ENCODE measurements at regions not wholly inside any gene's neighbourhood (a gene's known extent, or its start where the extent isn't known, plus 50 kb on each side); places are given as distances from the start of the nearest gene placed in this dataset.

- Histone ChIP-seq H3K79me2 (no peaks in the 10 kb centered on the region), H3K36me3 (ENCODE audit: control insufficient read depth, insufficient read depth, low read length) (no peaks in the 10 kb centered on the region), H3K9me3 (ENCODE audit: control insufficient read depth, low read length) (no peaks in the 10 kb centered on the region), H3K4me3 (ENCODE audit: low read depth, low read length) (no peak overlapping the region), H3K4me2 (ENCODE audit: low read length) (no peak overlapping the region), H3K27ac (no peak overlapping the region), H3K27me3 (ENCODE audit: control insufficient read depth, insufficient read depth, low read length) (no peaks in the 10 kb centered on the region), H3K9ac (no peak overlapping the region), H2AFZ (no peak overlapping the region), H3K4me1 (no peaks in the 10 kb centered on the region)
- TF ChIP-seq CTCF (IDR thresholded peaks at IDR 0.05) = no peak
Observed at GRCh38 chr2:120930864-120931263, 195.2 kb downstream of the GLI2 start.

DNA sequence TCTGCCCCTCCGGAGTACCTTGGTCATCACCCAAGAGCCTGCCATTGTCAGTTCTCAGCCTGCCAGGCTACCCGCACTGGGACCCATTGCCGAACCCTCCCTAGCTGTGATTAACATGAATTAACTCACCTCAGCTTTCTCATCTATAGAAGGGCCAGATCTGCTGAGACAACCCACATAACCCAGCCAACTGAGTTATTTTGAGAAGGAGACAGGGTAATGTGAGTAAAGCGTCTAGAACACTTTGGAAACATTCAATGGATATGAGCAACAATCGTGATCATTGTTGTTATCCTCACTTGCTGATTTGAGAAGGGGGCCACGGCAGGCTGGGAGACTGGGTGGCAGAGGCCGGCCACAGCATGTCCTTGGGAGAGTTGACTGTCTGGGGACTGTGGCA lies 196.8 kb downstream of the GLI2 start:
- no peak overlapping the region for H3K9ac ChIP-seq
- H3K9me3 ChIP-seq (ENCODE audit: control insufficient read depth, low read length) = no peaks in the 10 kb centered on the region
- no peak overlapping the region for H3K4me2 ChIP-seq (ENCODE audit: low read length)
- no peaks in the 10 kb centered on the region for H3K79me2 ChIP-seq
- H3K27ac ChIP-seq = no peak overlapping the region
- no peaks in the 10 kb centered on the region for H3K27me3 ChIP-seq (ENCODE audit: control insufficient read depth, insufficient read depth, low read length)
- H3K4me3 ChIP-seq (ENCODE audit: low read depth, low read length) = no peak overlapping the region
- no peaks in the 10 kb centered on the region for H3K36me3 ChIP-seq (ENCODE audit: control insufficient read depth, insufficient read depth, low read length)
- TF ChIP-seq CTCF (IDR thresholded peaks at IDR 0.05) = no peak
- no peaks in the 10 kb centered on the region for H3K4me1 ChIP-seq
- H2AFZ ChIP-seq = no peak overlapping the region

GRCh38 chr2:120932881-120933280 lies 197.2 kb downstream of the GLI2 start:
- H3K4me2 ChIP-seq (ENCODE audit: low read length) = no peak overlapping the region
- no peak for TF ChIP-seq CTCF (IDR thresholded peaks at IDR 0.05)
- no peak overlapping the region for H3K4me3 ChIP-seq (ENCODE audit: low read depth, low read length)
- no peaks in the 10 kb centered on the region for H3K79me2 ChIP-seq
- no peaks in the 10 kb centered on the region for H3K36me3 ChIP-seq (ENCODE audit: control insufficient read depth, insufficient read depth, low read length)
- no peaks in the 10 kb centered on the region for H3K27me3 ChIP-seq (ENCODE audit: control insufficient read depth, insufficient read depth, low read length)
- H3K9me3 ChIP-seq (ENCODE audit: control insufficient read depth, low read length) = no peaks in the 10 kb centered on the region
- H3K27ac ChIP-seq = no peak overlapping the region
- H3K4me1 ChIP-seq = no peaks in the 10 kb centered on the region
- H3K9ac ChIP-seq = no peak overlapping the region
- no peak overlapping the region for H2AFZ ChIP-seq

- Histone ChIP-seq H2AFZ (no peak overlapping the region), H3K4me3 (ENCODE audit: low read depth, low read length) (no peak overlapping the region), H3K4me1 (no peaks in the 10 kb centered on the region), H3K4me2 (ENCODE audit: low read length) (no peak overlapping the region), H3K27me3 (ENCODE audit: control insufficient read depth, insufficient read depth, low read length) (no peaks in the 10 kb centered on the region), H3K79me2 (no peaks in the 10 kb centered on the region), H3K36me3 (ENCODE audit: control insufficient read depth, insufficient read depth, low read length) (no peaks in the 10 kb centered on the region), H3K27ac (no peak overlapping the region), H3K9me3 (ENCODE audit: control insufficient read depth, low read length) (no peaks in the 10 kb centered on the region), H3K9ac (no peak overlapping the region)
- TF ChIP-seq CTCF (IDR thresholded peaks at IDR 0.05) = no peak
Observed at GRCh38 chr2:120933693-120934573, 198.3 kb downstream of the GLI2 start.

Data from parathyroid adenoma (tissue), 2 donors.